ENCODE measurements at regions not wholly inside any gene's neighbourhood (a gene's known extent, or its start where the extent isn't known, plus 50 kb on each side); places are given as distances from the start of the nearest gene placed in this dataset.

DNA sequence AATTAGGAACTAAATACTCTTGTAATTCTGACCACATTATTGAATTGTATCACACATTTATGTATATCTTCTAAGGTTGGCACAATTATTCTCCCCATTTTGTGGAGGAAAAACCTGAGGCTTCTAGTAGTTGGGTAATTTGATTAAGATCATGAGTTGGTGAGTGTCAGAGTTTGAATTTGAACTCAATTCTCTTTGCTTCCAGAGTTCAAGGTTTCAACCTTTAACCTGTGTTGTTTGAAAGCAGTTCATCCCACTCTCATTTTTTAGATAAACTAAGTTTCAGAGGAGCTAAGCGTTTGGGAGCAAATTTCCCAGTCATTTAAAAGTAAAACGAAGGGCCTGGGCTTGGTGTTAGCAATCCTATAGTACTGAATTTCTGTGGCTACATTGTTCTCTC lies 293.4 kb downstream of the ADGRL2 start:
- TF ChIP-seq, protein P1, sequence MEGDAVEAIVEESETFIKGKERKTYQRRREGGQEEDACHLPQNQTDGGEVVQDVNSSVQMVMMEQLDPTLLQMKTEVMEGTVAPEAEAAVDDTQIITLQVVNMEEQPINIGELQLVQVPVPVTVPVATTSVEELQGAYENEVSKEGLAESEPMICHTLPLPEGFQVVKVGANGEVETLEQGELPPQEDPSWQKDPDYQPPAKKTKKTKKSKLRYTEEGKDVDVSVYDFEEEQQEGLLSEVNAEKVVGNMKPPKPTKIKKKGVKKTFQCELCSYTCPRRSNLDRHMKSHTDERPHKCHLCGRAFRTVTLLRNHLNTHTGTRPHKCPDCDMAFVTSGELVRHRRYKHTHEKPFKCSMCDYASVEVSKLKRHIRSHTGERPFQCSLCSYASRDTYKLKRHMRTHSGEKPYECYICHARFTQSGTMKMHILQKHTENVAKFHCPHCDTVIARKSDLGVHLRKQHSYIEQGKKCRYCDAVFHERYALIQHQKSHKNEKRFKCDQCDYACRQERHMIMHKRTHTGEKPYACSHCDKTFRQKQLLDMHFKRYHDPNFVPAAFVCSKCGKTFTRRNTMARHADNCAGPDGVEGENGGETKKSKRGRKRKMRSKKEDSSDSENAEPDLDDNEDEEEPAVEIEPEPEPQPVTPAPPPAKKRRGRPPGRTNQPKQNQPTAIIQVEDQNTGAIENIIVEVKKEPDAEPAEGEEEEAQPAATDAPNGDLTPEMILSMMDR (IDR thresholded peaks at IDR 0.05), result no peak
- TF ChIP-seq POLR2A (IDR thresholded peaks at IDR 0.05), result no peak
